ENCODE measurements at regions not wholly inside any gene's neighbourhood (a gene's known extent, or its start where the extent isn't known, plus 50 kb on each side); places are given as distances from the start of the nearest gene placed in this dataset.

DNA sequence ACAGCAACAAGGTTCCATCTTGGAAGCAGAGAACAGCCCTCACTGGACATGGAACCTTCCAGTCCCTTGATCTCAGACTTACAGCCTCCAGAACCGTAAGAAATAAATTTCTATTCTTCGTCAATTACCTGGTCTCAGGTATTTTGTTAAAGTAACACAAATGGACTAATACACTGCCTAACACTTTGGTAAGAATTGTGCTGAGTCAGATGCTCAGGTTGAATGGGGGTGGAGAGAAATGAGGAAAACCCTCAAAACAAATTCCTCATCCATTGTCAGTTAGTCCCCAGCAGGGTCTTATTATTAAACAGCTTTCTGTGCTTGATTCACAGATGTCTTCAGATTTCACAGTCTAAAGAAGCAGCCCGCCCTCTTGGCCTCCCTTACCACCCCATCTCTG, 306.2 kb upstream of the SLCO3A1 start:
- intact Hi-C loops (cut with micrococcal nuclease), result no loop called here
- H3K36me3 Mint-ChIP-seq (ENCODE audit: low read depth), result no peaks in the 10 kb centered on the region
- H3K27ac Mint-ChIP-seq, result no peak overlapping the region
- ATAC-seq (ENCODE audit: low read depth), result no peak
- H3K4me1 Mint-ChIP-seq, result no peaks in the 10 kb centered on the region
- ChIA-PET POLR2A (no interaction called here), CTCF (no interaction called here)
- H3K27me3 Mint-ChIP-seq, result no peaks in the 10 kb centered on the region
- no peak overlapping the region for H3K4me3 Mint-ChIP-seq
- H3K9me3 Mint-ChIP-seq, result no peaks in the 10 kb centered on the region
- no peak for DNase-seq
- TF ChIP-seq, protein P1, sequence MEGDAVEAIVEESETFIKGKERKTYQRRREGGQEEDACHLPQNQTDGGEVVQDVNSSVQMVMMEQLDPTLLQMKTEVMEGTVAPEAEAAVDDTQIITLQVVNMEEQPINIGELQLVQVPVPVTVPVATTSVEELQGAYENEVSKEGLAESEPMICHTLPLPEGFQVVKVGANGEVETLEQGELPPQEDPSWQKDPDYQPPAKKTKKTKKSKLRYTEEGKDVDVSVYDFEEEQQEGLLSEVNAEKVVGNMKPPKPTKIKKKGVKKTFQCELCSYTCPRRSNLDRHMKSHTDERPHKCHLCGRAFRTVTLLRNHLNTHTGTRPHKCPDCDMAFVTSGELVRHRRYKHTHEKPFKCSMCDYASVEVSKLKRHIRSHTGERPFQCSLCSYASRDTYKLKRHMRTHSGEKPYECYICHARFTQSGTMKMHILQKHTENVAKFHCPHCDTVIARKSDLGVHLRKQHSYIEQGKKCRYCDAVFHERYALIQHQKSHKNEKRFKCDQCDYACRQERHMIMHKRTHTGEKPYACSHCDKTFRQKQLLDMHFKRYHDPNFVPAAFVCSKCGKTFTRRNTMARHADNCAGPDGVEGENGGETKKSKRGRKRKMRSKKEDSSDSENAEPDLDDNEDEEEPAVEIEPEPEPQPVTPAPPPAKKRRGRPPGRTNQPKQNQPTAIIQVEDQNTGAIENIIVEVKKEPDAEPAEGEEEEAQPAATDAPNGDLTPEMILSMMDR (IDR thresholded peaks at IDR 0.05), result no peak

DNA sequence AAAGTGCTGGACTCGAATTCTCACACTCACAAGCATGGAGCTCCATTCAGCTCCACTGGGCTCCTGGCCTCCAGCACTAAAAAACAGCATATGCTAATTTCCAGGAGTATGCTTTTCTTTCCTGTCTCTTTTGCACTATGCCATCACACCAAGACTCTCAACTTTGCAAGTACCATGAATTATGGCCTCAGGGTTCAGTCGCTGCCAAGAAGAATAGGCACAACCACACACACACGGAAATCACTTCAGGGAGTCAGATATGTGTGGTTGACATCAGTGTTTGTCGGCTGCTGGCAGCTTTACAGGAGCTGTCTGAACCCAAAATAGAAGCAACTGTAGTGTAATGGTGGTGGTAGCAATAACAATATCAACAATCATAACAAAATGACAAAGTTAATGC, 305.0 kb upstream of the SLCO3A1 start:
- H3K9me3 Mint-ChIP-seq, result no peaks in the 10 kb centered on the region
- TF ChIP-seq, protein P1 (IDR thresholded peaks at IDR 0.05), result no peak
- intact Hi-C loops (cut with micrococcal nuclease), result no loop called here
- no peaks in the 10 kb centered on the region for H3K36me3 Mint-ChIP-seq (ENCODE audit: low read depth)
- ChIA-PET POLR2A (no interaction called here), CTCF (no interaction called here)
- no peaks in the 10 kb centered on the region for H3K27me3 Mint-ChIP-seq
- no peak for DNase-seq
- H3K4me3 Mint-ChIP-seq, result no peak overlapping the region
- no peak for ATAC-seq (ENCODE audit: low read depth)
- no peaks in the 10 kb centered on the region for H3K4me1 Mint-ChIP-seq
- no peak overlapping the region for H3K27ac Mint-ChIP-seq

DNA sequence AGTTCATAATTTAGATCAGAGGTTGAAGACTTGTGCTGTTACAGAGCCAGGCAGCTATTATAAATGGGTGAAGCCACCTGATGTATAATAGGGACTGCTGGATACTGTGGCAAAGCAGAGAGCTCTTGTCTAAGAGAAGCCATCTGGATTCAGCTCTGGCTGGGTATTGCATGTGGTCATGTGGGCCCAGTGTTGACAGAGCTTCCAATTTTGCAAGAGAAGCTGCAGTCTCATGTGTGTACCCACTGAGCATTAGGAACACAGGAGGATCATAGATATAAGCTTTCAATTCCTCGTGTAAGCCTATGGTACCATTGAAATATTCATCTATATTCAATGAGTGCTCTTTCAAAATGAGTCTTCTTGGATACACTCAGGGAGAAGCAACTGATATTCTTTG, 303.9 kb upstream of the SLCO3A1 start:
- H3K4me1 Mint-ChIP-seq, result no peaks in the 10 kb centered on the region
- H3K36me3 Mint-ChIP-seq (ENCODE audit: low read depth), result no peaks in the 10 kb centered on the region
- no peak overlapping the region for H3K4me3 Mint-ChIP-seq
- no peak for ATAC-seq (ENCODE audit: low read depth)
- CTCF ChIA-PET, result no interaction called here
- POLR2A ChIA-PET, result no interaction called here
- no peak for DNase-seq
- H3K27ac Mint-ChIP-seq, result no peak overlapping the region
- intact Hi-C loops (cut with micrococcal nuclease), result no loop called here
- H3K9me3 Mint-ChIP-seq, result no peaks in the 10 kb centered on the region
- TF ChIP-seq, protein P1 (IDR thresholded peaks at IDR 0.05), result no peak
- H3K27me3 Mint-ChIP-seq, result no peaks in the 10 kb centered on the region

DNA sequence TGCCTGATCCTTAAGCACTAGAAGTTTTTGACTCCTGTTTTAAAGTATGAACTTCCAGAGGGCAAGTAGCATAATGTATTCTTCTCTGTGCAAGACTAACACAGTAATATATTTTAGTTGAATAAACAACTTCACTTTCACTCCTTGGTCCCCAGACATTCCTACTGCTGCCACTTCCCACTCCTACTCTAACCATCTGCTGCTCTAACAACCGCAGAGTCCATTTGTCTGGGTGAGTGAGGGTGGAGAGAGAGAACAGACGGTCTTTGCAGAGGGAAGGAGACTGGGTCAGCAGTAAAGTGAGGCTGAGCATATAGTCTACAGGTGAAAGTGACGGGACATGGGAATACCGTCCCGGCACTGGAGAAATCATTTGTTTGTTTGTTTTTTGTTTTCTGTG, 301.0 kb upstream of the SLCO3A1 start:
- ChIA-PET CTCF (no interaction called here), POLR2A (no interaction called here)
- Mint-ChIP-seq H3K4me3 (no peak overlapping the region), H3K27ac (no peak overlapping the region), H3K9me3 (no peaks in the 10 kb centered on the region), H3K4me1 (no peaks in the 10 kb centered on the region), H3K36me3 (ENCODE audit: low read depth) (no peaks in the 10 kb centered on the region), H3K27me3 (no peaks in the 10 kb centered on the region)
- ATAC-seq (ENCODE audit: low read depth) (no peak), DNase-seq (no peak)
- intact Hi-C loops (cut with micrococcal nuclease), result no loop called here
- TF ChIP-seq, protein P1 (IDR thresholded peaks at IDR 0.05), result no peak

DNA sequence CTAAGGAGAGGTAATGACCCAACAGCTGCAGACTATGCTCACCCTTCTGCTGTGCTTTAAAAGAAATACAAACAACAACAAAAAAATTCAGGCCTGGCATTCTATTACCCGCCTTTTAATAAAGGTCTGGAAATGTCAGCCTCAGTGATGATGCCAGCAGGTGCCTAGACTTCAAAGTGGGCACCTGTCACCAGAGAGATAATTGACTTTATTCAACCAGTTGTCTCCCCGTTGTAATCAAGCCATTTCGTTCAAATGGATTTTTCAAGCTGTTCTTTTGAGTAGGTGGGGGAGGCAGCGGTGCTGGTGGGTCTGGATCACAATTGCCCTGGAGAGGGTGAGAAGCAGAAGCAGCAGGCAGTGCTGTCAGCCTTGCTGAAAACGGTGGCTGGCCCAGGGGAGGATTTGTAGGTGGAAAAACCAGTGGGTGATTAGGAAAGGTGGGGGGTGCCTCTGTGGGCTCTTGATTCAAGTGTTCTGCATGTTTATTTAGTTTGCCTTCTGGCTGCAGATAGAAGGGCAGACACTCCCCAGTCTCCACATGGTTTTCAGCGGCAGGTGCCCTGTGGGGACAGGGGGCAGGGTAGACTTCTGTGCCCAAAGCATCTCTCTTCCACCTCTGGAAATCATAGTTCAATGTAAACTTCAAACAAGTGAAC, 300.2 kb upstream of the SLCO3A1 start:
- Mint-ChIP-seq H3K4me1 (no peaks in the 10 kb centered on the region), H3K27me3 (no peaks in the 10 kb centered on the region), H3K4me3 (no peak overlapping the region), H3K36me3 (ENCODE audit: low read depth) (no peaks in the 10 kb centered on the region), H3K27ac (no peak overlapping the region), H3K9me3 (no peaks in the 10 kb centered on the region)
- ChIA-PET CTCF (no interaction called here), POLR2A (no interaction called here)
- intact Hi-C loops (cut with micrococcal nuclease), result no loop called here
- DNase-seq (no peak), ATAC-seq (ENCODE audit: low read depth) (no peak)
- TF ChIP-seq, protein P1 (IDR thresholded peaks at IDR 0.05), result no peak
